ENCODE measurements at regions not wholly inside any gene's neighbourhood (a gene's known extent, or its start where the extent isn't known, plus 50 kb on each side); places are given as distances from the start of the nearest gene placed in this dataset.

DNA sequence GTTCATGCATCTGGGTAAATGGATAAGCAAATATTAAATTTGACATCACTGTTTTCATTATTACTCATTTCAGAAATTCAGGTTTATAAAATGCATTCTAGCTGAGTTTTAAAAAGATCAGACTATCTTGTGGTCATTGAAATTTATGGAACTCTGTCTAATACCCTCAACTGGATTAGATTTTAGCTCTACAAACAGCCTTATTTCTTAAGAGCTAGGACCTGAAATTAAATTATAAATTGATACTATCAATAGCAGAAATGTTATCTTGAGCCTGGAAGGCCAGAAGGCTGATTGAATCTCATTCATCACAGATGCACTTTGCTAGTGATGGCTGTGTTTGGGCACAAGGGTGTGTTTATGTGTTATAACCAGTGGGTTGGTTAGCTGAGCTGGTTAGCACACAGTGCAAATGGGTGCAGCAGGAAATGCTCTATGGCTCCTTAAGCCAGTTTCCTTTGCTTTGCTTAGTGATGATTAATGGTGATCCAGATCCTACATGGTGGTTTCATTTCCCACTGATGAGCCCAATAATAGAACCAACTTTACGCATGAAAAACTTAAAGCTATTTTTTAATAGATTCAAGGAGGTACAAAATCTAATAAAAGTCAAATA, 310.8 kb upstream of the KLF12 start:
- DNase-seq (no peak), ATAC-seq (ENCODE audit: low read depth) (no peak)
- H3K9me3 Mint-ChIP-seq: peaks cover 11% of the 10 kb centered on the region
- no peaks in the 10 kb centered on the region for H3K4me1 Mint-ChIP-seq
- POLR2A ChIA-PET: no interaction called here
- no peak overlapping the region for H3K27ac Mint-ChIP-seq
- H3K36me3 Mint-ChIP-seq: no peaks in the 10 kb centered on the region
- H3K27me3 Mint-ChIP-seq: peaks cover 4% of the 10 kb centered on the region
- no peak overlapping the region for H3K4me3 Mint-ChIP-seq

GRCh38 chr13:74444161-74444571, 310.0 kb upstream of the KLF12 start:
- Mint-ChIP-seq H3K4me1 (no peaks in the 10 kb centered on the region), H3K36me3 (no peaks in the 10 kb centered on the region), H3K27ac (no peak overlapping the region), H3K9me3 (peaks cover 7% of the 10 kb centered on the region), H3K4me3 (no peak overlapping the region), H3K27me3 (peaks cover 4% of the 10 kb centered on the region)
- no peak for DNase-seq
- ATAC-seq (ENCODE audit: low read depth): no peak
- POLR2A ChIA-PET: no interaction called here

- Mint-ChIP-seq H3K4me3 (no peak overlapping the region), H3K4me1 (no peaks in the 10 kb centered on the region), H3K9me3 (peaks cover 6% of the 10 kb centered on the region), H3K27me3 (peaks cover 4% of the 10 kb centered on the region), H3K27ac (no peak overlapping the region), H3K36me3 (no peaks in the 10 kb centered on the region)
- POLR2A ChIA-PET: no interaction called here
- ATAC-seq (ENCODE audit: low read depth) (no peak), DNase-seq (no peak)
Observed at GRCh38 chr13:74443631-74444030, 309.4 kb upstream of the KLF12 start.

- Mint-ChIP-seq H3K36me3 (no peaks in the 10 kb centered on the region), H3K4me1 (no peaks in the 10 kb centered on the region), H3K27me3 (peaks cover 4% of the 10 kb centered on the region), H3K27ac (no peak overlapping the region), H3K9me3 (peaks cover 3% of the 10 kb centered on the region), H3K4me3 (no peak overlapping the region)
- POLR2A ChIA-PET: no interaction called here
- ATAC-seq (ENCODE audit: low read depth) (no peak), DNase-seq (no peak)
Observed at GRCh38 chr13:74442751-74443150, 308.5 kb upstream of the KLF12 start.

DNA sequence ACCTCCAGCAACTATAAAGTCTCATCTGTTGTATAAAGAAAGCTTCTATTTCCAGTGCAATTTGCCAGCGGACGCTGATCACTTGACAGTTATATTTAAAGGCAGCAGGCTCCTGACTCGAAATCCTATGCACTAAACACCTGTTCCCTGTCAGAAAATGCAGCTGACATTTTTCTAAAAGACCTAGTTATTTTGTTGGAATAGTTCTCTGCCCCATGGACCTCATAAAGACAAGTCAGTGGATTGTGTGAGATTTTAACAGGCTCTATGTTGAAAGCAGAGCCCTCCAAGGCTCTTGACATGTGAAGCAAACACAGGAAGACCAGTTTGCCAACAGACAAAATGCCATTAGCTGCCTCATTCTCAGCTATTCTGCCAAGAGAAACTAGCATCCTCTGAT, 304.7 kb upstream of the KLF12 start:
- POLR2A ChIA-PET: no interaction called here
- H3K27me3 Mint-ChIP-seq: peaks cover 2% of the 10 kb centered on the region
- no peak for DNase-seq
- H3K9me3 Mint-ChIP-seq: peaks cover 3% of the 10 kb centered on the region
- H3K27ac Mint-ChIP-seq: no peak overlapping the region
- no peaks in the 10 kb centered on the region for H3K36me3 Mint-ChIP-seq
- no peaks in the 10 kb centered on the region for H3K4me1 Mint-ChIP-seq
- H3K4me3 Mint-ChIP-seq: no peak overlapping the region
- ATAC-seq (ENCODE audit: low read depth): no peak

DNA sequence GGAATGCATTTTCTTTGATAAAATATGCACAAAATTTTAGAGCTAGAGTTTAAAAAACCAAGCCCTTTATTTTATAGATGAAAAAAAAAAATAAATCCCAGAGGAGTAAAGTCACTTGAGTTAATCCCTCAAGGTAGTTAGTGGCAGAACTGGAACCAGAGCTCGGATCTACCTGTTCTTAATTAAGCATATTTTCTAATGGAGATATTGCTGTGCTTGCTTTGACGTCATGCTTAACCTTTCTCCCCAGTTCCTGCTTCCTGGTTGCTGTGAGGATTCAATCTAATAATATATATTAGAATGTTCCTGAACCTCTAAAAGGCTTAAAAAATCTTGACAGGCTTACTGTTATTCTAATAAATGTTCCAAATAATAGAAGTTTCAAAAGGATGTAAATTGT, 300.6 kb upstream of the KLF12 start:
- Mint-ChIP-seq H3K36me3 (no peaks in the 10 kb centered on the region), H3K4me3 (no peak overlapping the region), H3K4me1 (no peaks in the 10 kb centered on the region), H3K27ac (no peak overlapping the region), H3K27me3 (peaks cover 2% of the 10 kb centered on the region), H3K9me3 (no peaks in the 10 kb centered on the region)
- ATAC-seq (ENCODE audit: low read depth): no peak
- DNase-seq: no peak
- POLR2A ChIA-PET: no interaction called here

DNA sequence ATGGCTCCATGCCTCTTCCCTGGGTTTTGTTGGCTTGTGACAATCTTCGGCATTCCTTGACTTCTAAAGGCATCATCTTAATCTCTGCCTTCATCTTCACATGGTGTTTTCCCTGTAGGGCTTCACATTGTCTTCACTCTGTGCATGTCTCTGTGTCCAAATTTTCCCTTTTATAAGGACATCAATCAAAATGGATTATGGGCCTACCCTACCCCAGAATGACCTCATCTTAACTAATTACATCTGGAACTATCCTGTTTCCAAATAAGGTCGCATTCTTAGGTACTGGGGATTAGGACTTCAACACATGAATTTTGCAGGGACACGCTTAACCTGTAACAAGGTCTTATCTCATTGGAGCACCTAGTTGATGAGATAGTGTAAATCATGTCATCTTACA, 290.3 kb upstream of the KLF12 start:
- POLR2A ChIA-PET: no interaction called here
- no peaks in the 10 kb centered on the region for H3K27me3 Mint-ChIP-seq

DNA sequence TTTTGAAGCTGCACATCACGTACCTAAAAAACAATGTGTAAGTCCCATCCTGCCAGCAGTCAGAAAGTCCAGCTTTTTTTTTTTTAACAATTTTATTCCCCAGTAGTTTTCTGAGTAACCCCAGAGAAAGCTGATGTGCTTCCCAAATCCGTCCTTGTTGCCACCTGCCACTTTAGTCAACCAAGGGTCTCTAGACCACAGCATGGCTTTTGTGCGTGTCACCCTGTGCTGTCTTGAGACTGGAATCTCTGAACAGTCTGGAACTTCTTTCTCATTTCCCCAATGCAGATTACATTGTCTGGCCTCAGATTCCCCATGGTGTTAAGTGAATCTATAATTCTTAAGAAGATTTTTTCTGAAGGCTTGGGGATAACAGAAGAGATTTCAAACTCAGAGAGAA, 289.2 kb upstream of the KLF12 start:
- Mint-ChIP-seq H3K9me3 (peaks cover 5% of the 10 kb centered on the region), H3K27ac (no peak overlapping the region), H3K27me3 (no peaks in the 10 kb centered on the region), H3K36me3 (no peaks in the 10 kb centered on the region), H3K4me1 (no peaks in the 10 kb centered on the region), H3K4me3 (no peak overlapping the region)
- ATAC-seq (ENCODE audit: low read depth) (no peak), DNase-seq (no peak)
- POLR2A ChIA-PET: no interaction called here

More for the DNA sequence above, 290.3 kb upstream of the KLF12 start:
- no peak overlapping the region for H3K4me3 Mint-ChIP-seq
- no peak for ATAC-seq (ENCODE audit: low read depth)
- no peaks in the 10 kb centered on the region for H3K4me1 Mint-ChIP-seq
- H3K27ac Mint-ChIP-seq: no peak overlapping the region
- no peak for DNase-seq
- H3K36me3 Mint-ChIP-seq: no peaks in the 10 kb centered on the region
- peaks cover 5% of the 10 kb centered on the region for H3K9me3 Mint-ChIP-seq

DNA sequence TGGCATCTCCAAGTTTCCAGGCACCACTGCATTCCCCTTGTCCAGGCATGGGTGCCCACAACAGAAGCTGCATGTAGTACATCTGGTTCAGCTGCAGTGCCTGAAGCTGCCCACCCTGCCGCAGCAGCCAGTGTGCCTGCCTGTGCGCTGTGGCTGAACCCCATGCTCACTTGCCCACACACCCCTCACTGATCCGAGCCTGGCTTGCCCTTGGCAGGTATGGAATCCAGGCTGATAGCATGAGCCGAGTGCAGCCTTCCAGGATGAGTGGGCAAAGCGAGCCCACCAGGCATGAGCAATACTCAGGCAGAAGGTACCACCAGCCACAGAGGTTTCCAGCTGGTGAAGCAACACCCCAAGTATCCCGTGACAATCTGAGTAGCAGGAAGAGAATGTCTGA, 280.3 kb upstream of the KLF12 start:
- POLR2A ChIA-PET: no interaction called here
- DNase-seq (no peak), ATAC-seq (ENCODE audit: low read depth) (no peak)
- H3K4me3 Mint-ChIP-seq: no peak overlapping the region
- no peak overlapping the region for H3K27ac Mint-ChIP-seq
- peaks cover 7% of the 10 kb centered on the region for H3K9me3 Mint-ChIP-seq
- H3K27me3 Mint-ChIP-seq: peaks cover 2% of the 10 kb centered on the region
- H3K36me3 Mint-ChIP-seq: no peaks in the 10 kb centered on the region
- no peaks in the 10 kb centered on the region for H3K4me1 Mint-ChIP-seq

GRCh38 chr13:74413482-74413881, 279.3 kb upstream of the KLF12 start:
- peaks cover 7% of the 10 kb centered on the region for H3K9me3 Mint-ChIP-seq
- no peaks in the 10 kb centered on the region for H3K4me1 Mint-ChIP-seq
- DNase-seq: no peak
- POLR2A ChIA-PET: no interaction called here
- H3K4me3 Mint-ChIP-seq: no peak overlapping the region
- no peak for ATAC-seq (ENCODE audit: low read depth)
- H3K27me3 Mint-ChIP-seq: peaks cover 2% of the 10 kb centered on the region
- H3K36me3 Mint-ChIP-seq: no peaks in the 10 kb centered on the region
- no peak overlapping the region for H3K27ac Mint-ChIP-seq

GRCh38 chr13:74409551-74409950, 275.3 kb upstream of the KLF12 start:
- Mint-ChIP-seq H3K27me3 (peaks cover 2% of the 10 kb centered on the region), H3K27ac (no peak overlapping the region), H3K4me1 (no peaks in the 10 kb centered on the region), H3K4me3 (no peak overlapping the region), H3K36me3 (no peaks in the 10 kb centered on the region), H3K9me3 (peaks cover 10% of the 10 kb centered on the region)
- DNase-seq (no peak), ATAC-seq (ENCODE audit: low read depth) (no peak)
- POLR2A ChIA-PET: no interaction called here

- POLR2A ChIA-PET: no interaction called here
- Mint-ChIP-seq H3K27me3 (no peaks in the 10 kb centered on the region), H3K9me3 (peaks cover 9% of the 10 kb centered on the region), H3K27ac (peak overlapping the region; percentile 20), H3K36me3 (peaks cover 2% of the 10 kb centered on the region), H3K4me1 (no peaks in the 10 kb centered on the region), H3K4me3 (no peak overlapping the region)
- ATAC-seq (ENCODE audit: low read depth) (no peak), DNase-seq (no peak)
Observed at GRCh38 chr13:74406420-74406819, 272.2 kb upstream of the KLF12 start.

- no peak overlapping the region for H3K27ac Mint-ChIP-seq
- no peak overlapping the region for H3K4me3 Mint-ChIP-seq
- peaks cover 5% of the 10 kb centered on the region for H3K9me3 Mint-ChIP-seq
- POLR2A ChIA-PET: no interaction called here
- no peaks in the 10 kb centered on the region for H3K27me3 Mint-ChIP-seq
- no peak for ATAC-seq (ENCODE audit: low read depth)
- H3K4me1 Mint-ChIP-seq: no peaks in the 10 kb centered on the region
- no peak for DNase-seq
- H3K36me3 Mint-ChIP-seq: peaks cover 2% of the 10 kb centered on the region
Observed at GRCh38 chr13:74398599-74398998, 264.4 kb upstream of the KLF12 start.

DNA sequence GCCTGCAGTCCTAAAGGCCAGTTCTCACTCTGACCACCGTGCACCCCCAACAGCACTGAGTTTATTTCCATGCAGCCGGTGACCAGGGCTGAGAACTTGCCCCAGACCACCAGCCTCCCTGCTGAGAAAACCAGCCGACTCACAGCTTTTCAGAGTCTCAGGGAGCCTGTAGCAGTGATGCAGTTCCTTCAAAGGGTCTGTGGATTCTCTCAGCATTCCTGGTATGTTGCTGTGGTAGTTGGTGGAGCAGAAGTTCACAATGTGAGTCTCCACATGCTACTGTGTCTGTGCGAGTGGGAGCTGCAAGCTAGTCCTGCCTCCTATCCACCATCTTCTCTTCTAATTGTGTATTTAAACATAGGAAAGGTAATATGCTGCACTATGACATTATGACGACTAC, 254.9 kb upstream of the KLF12 start:
- ATAC-seq (ENCODE audit: low read depth): no peak
- DNase-seq: no peak
- Mint-ChIP-seq H3K4me3 (no peak overlapping the region), H3K4me1 (no peaks in the 10 kb centered on the region), H3K36me3 (no peaks in the 10 kb centered on the region), H3K9me3 (peaks cover 7% of the 10 kb centered on the region), H3K27me3 (no peaks in the 10 kb centered on the region), H3K27ac (no peak overlapping the region)
- POLR2A ChIA-PET: no interaction called here

- H3K4me1 Mint-ChIP-seq: no peaks in the 10 kb centered on the region
- H3K27me3 Mint-ChIP-seq: no peaks in the 10 kb centered on the region
- H3K4me3 Mint-ChIP-seq: no peak overlapping the region
- peaks cover 9% of the 10 kb centered on the region for H3K9me3 Mint-ChIP-seq
- no peak overlapping the region for H3K27ac Mint-ChIP-seq
- POLR2A ChIA-PET: no interaction called here
- DNase-seq (no peak), ATAC-seq (ENCODE audit: low read depth) (no peak)
- H3K36me3 Mint-ChIP-seq: no peaks in the 10 kb centered on the region
Observed at GRCh38 chr13:74388626-74389025, 254.4 kb upstream of the KLF12 start.

Measured in activated naive CD8-positive, alpha-beta T cell treated with anti-CD3 and anti-CD28 coated beads, Interleukin-2, amount 10 ng/mL, durations not matched to agents 7 days and 5 days (primary cell).